ENCODE measurements at regions not wholly inside any gene's neighbourhood (a gene's known extent, or its start where the extent isn't known, plus 50 kb on each side); places are given as distances from the start of the nearest gene placed in this dataset.

DNA sequence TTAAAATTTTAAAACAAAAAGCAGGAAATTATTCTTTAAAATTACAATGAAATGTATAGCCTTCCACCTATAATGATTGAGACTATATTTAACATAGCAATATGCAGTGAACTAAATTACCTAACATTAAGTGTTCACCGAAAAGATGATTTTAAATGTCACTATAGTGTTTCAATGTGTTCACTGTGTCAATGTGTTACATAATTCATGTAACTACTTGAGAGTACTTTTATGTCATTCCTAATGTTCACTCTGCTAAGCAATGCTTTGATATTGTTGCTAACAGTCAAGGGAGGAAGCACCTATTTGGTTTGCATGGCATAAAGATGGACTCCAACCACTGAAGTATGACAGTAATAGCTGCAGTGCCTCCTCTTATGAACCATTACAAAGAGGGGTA, 629.8 kb upstream of the C9orf72 start:
- Histone ChIP-seq H2AFZ (ENCODE audit: low read depth, low read length) (no peak overlapping the region), H3K4me2 (ENCODE audit: insufficient read depth, low read length) (no peak overlapping the region), H3K36me3 (ENCODE audit: control insufficient read depth, insufficient read depth, low read length) (no peaks in the 10 kb centered on the region), H3K4me1 (replicated peaks in 1 of 2; ENCODE audit: control insufficient read depth in 2 of 2, insufficient read depth in 2 of 2, low read length in 2 of 2) (no peaks in the 10 kb centered on the region), H3K27ac (ENCODE audit: extremely low read depth, low read depth, low read length) (no peak overlapping the region), H3K4me3 (no peak overlapping the region), H3K9me3 (replicated peaks; ENCODE audit: control insufficient read depth, insufficient read depth, low read depth, low read length) (no peaks in the 10 kb centered on the region), H3K9me1 (ENCODE audit: control insufficient read depth, insufficient read depth, low read length) (no peaks in the 10 kb centered on the region), H4K20me1 (replicated peaks; ENCODE audit: control insufficient read depth, insufficient read depth, low read length) (no peaks in the 10 kb centered on the region), H3K79me2 (ENCODE audit: control insufficient read depth, insufficient read depth, low read length) (no peaks in the 10 kb centered on the region), H3K9ac (ENCODE audit: insufficient read depth in 1 of 2, low read depth in 2 of 2, low read length in 2 of 2) (no peak overlapping the region), H3K27me3 (ENCODE audit: control insufficient read depth in 2 of 2, insufficient read depth in 2 of 2, low read length in 2 of 2) (no peaks in the 10 kb centered on the region)
- CTCF ChIA-PET (ENCODE audit: low intra/inter-chr PET ratio) = no interaction called here
- BruUV-seq (replicated peaks) = no TSS peak
- TF ChIP-seq, protein P1, sequence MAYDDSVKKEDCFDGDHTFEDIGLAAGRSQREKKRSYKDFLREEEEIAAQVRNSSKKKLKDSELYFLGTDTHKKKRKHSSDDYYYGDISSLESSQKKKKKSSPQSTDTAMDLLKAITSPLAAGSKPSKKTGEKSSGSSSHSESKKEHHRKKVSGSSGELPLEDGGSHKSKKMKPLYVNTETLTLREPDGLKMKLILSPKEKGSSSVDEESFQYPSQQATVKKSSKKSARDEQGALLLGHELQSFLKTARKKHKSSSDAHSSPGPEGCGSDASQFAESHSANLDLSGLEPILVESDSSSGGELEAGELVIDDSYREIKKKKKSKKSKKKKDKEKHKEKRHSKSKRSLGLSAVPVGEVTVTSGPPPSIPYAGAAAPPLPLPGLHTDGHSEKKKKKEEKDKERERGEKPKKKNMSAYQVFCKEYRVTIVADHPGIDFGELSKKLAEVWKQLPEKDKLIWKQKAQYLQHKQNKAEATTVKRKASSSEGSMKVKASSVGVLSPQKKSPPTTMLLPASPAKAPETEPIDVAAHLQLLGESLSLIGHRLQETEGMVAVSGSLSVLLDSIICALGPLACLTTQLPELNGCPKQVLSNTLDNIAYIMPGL (CRISPR knock-in tag; IDR thresholded peaks at IDR 0.05) = no peak
- TF ChIP-seq NCOA2 (IDR thresholded peaks at IDR 0.05; ENCODE audit: partially characterized antibody in 2 of 2) = no peak
- TF ChIP-seq NFYB (IDR thresholded peaks at IDR 0.05; ENCODE audit: extremely low read depth, insufficient read length) = no peak
- TF ChIP-seq, protein P2, sequence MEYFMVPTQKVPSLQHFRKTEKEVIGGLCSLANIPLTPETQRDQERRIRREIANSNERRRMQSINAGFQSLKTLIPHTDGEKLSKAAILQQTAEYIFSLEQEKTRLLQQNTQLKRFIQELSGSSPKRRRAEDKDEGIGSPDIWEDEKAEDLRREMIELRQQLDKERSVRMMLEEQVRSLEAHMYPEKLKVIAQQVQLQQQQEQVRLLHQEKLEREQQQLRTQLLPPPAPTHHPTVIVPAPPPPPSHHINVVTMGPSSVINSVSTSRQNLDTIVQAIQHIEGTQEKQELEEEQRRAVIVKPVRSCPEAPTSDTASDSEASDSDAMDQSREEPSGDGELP (CRISPR knock-in tag; IDR thresholded peaks at IDR 0.05; ENCODE audit: borderline replicate concordance) = no peak
- TF ChIP-seq, protein P3, sequence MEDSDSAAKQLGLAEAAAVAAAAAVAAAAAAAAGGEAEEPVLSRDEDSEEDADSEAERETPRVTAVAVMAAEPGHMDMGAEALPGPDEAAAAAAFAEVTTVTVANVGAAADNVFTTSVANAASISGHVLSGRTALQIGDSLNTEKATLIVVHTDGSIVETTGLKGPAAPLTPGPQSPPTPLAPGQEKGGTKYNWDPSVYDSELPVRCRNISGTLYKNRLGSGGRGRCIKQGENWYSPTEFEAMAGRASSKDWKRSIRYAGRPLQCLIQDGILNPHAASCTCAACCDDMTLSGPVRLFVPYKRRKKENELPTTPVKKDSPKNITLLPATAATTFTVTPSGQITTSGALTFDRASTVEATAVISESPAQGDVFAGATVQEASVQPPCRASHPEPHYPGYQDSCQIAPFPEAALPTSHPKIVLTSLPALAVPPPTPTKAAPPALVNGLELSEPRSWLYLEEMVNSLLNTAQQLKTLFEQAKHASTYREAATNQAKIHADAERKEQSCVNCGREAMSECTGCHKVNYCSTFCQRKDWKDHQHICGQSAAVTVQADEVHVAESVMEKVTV (CRISPR knock-in tag; IDR thresholded peaks at IDR 0.05) = no peak
- TF ChIP-seq ARID4B (CRISPR knock-in tag; IDR thresholded peaks at IDR 0.05) = no peak
- TF ChIP-seq SIN3A (IDR thresholded peaks at IDR 0.05; ENCODE audit: borderline replicate concordance in 2 of 2, control insufficient read depth in 1 of 2, low read depth in 2 of 2, low read length in 2 of 2) = no peak
- no peak for ATAC-seq
- POLR2A ChIA-PET = no interaction called here
- in situ Hi-C loops (cut with MboI) (no loop called here), intact Hi-C loops (cut with micrococcal nuclease) (no loop called here)
- no peak for FAIRE-seq
- DNase-seq (ENCODE audit: extremely low read depth in 1 of 4, low spot score in 3 of 4) = no peak
- WGBS (ENCODE audit: insufficient coverage, low coverage, missing lambda C conversion rate) = no CpG with 5 or more reads among the region's 1 CpG

Data from K562 (cell line).